Liver (tissue), 8 donors: ENCODE measurements at regions not wholly inside any gene's neighbourhood (a gene's known extent, or its start where the extent isn't known, plus 50 kb on each side); places are given as distances from the start of the nearest gene placed in this dataset.

Experiments
- DNase-seq: peaks from one replicate; pipeline ENCODE4 v3.0.0-alpha.2; 2017; ENCODE audit warnings: low spot score
- H3K27ac ChIP-seq, 2 donors: one replicate each; pipeline ENCODE4 v1.7.0; 2013; ENCODE audit warnings: inconsistent platforms in 2 of 2, low read length in 2 of 2, control low read depth in 1 of 2, low read depth in 1 of 2, mild to moderate bottlenecking in 1 of 2
- H3K27me3 ChIP-seq, 4 donors: one replicate each; pipeline versions ENCODE4 v1.6.1 to v1.7.0; 2013; ENCODE audit warnings: low read length in 3 of 4, inconsistent platforms in 1 of 4, mild to moderate bottlenecking in 1 of 4, moderate library complexity in 1 of 4; ENCODE audit not compliant: control insufficient read depth in 4 of 4, insufficient read depth in 4 of 4
- H3K36me3 ChIP-seq, 4 donors: one replicate each; pipeline versions ENCODE4 v1.6.1 to v1.7.0; 2013; ENCODE audit warnings: low read length in 3 of 4, mild to moderate bottlenecking in 3 of 4, low read depth in 1 of 4, moderate library complexity in 1 of 4; ENCODE audit not compliant: control insufficient read depth in 4 of 4, insufficient read depth in 3 of 4
- H3K4me1 ChIP-seq, 4 donors: one replicate each; pipeline versions ENCODE4 v1.6.1 to v1.7.0; 2013; ENCODE audit warnings: low read length in 3 of 4, mild to moderate bottlenecking in 3 of 4, moderate library complexity in 1 of 4; ENCODE audit not compliant: control insufficient read depth in 4 of 4, insufficient read depth in 4 of 4
- H3K4me3 ChIP-seq, 3 donors: one replicate each; pipeline versions ENCODE4 v1.6.1 to v1.7.0; 2013; ENCODE audit warnings: low read length in 3 of 3, control low read depth in 1 of 3, low read depth in 1 of 3, mild to moderate bottlenecking in 1 of 3
- H3K9ac ChIP-seq, 2 donors: one replicate each; pipeline ENCODE4 v1.7.0; 2013; ENCODE audit warnings: low read length in 2 of 2, mild to moderate bottlenecking in 2 of 2, moderate library complexity in 2 of 2, control low read depth in 1 of 2, low read depth in 1 of 2
- H3K9me3 ChIP-seq, 4 donors: one replicate each; pipeline versions ENCODE4 v1.6.1 to v1.7.0; 2013; ENCODE audit warnings: low read length in 3 of 4; ENCODE audit not compliant: control insufficient read depth in 4 of 4
- ATF3 ChIP-seq: IDR thresholded peaks from 2 replicates; pipeline ENCODE4 v1.6.1; 2016; ENCODE audit warnings: antibody characterized with exemption
- CTCF ChIP-seq: fragments of 150-350 bp; IDR thresholded peaks from 2 replicates; pipeline ENCODE4 v1.5.1; 2017; ENCODE audit warnings: improper control_type of control experiment, low read depth, low read length; ENCODE audit not compliant: missing input control
- EGR1 ChIP-seq, 2 donors: IDR thresholded peaks; 2 replicates each; pipeline ENCODE4 v1.6.1; 2016 to 2018; ENCODE audit warnings: antibody characterized with exemption in 2 of 2, low read depth in 2 of 2
- GABPA ChIP-seq, 2 donors: IDR thresholded peaks in 1 of 2; conservative IDR thresholded peaks in 1 of 2; 2 replicates each; pipeline ENCODE4 v1.6.1; 2016; ENCODE audit warnings: antibody characterized with exemption in 2 of 2, mild to moderate bottlenecking in 1 of 2, moderate library complexity in 1 of 2
- HNF4A ChIP-seq, 2 donors: conservative IDR thresholded peaks; 2 replicates each; pipeline ENCODE4 v1.6.1; 2016; ENCODE audit warnings: antibody characterized with exemption in 2 of 2, mild to moderate bottlenecking in 2 of 2
- HNF4G ChIP-seq: IDR thresholded peaks from 2 replicates; pipeline ENCODE4 v1.6.1; 2016; ENCODE audit warnings: antibody characterized with exemption
- RAD21 ChIP-seq, 2 donors: IDR thresholded peaks; 2 replicates each; pipeline ENCODE4 v1.6.1; 2016; ENCODE audit warnings: antibody characterized with exemption in 2 of 2, mild to moderate bottlenecking in 2 of 2
- RXRA ChIP-seq, 2 donors: IDR thresholded peaks; 2 replicates each; pipeline ENCODE4 v1.6.1; 2017 to 2018; ENCODE audit warnings: antibody characterized with exemption in 2 of 2, mild to moderate bottlenecking in 1 of 2
- TAF1 ChIP-seq: conservative IDR thresholded peaks from 2 replicates; pipeline ENCODE4 v1.6.1; 2016; ENCODE audit warnings: antibody characterized with exemption, mild to moderate bottlenecking
- YY1 ChIP-seq: IDR thresholded peaks from 2 replicates; pipeline ENCODE4 v1.6.1; 2016; ENCODE audit warnings: antibody characterized with exemption, mild to moderate bottlenecking
- ZBTB33 ChIP-seq: IDR thresholded peaks from 2 replicates; pipeline ENCODE4 v1.6.1; 2016; ENCODE audit warnings: antibody characterized with exemption
- WGBS: extraction: QIAGEN DNeasy Blood & Tissue Kit; methylation state at CpG from one replicate; pipeline ENCODE4 v1.1.7; 2013; 5-methylcytosine and 5-hydroxymethylcytosine counted together
- TF ChIP-seq, protein P1 (sequence below): IDR thresholded peaks from 2 replicates; pipeline ENCODE4 v1.6.1; 2016; ENCODE audit warnings: antibody characterized with exemption, mild to moderate bottlenecking
- TF ChIP-seq, protein P2 (sequence below): IDR thresholded peaks from 2 replicates; pipeline ENCODE4 v1.6.1; 2016; ENCODE audit warnings: antibody characterized with exemption
- donor health status: healthy.
- donor health status: healthy.
- donor health status: healthy.
- donor health status: healthy.
- donor health status: healthy.

DNA sequence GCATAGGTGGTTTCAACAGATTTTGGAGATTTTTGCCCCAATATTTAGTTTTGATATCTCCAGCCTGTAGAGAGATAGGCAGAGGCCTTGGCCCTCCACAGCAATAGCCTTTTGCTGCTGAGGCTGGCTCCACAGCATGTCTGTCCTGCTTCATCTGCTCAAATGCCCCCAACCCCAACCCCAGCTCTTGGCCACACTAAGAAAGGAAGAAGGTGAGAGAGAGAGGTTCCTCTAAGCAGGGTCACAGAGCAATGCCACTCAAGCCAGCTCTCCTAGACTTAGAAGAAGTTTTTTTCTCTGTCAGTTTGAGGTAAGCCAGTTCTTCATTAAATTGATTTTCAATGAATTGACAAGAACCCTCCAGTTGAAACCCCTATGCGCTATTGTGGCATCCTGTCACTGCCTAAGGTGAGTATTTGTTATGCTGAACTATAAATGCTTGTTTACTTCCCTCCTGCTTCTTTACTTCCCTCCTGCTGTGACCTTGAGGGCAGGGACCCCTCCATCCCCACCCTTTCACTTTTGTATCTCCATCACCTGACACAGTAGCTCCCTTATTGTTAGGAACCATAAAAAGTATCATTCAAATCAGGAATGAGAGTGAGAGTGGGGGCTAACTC lies 366.2 kb upstream of the CNR1 start:
- Histone ChIP-seq H3K27ac (no peak overlapping the region), H3K4me1 (no peaks in the 10 kb centered on the region), H3K9me3 (no peaks in the 10 kb centered on the region), H3K36me3 (no peaks in the 10 kb centered on the region), H3K27me3 (peaks cover 0 to 4% (median 0%) of the 10 kb centered on the region in 4 donors), H3K9ac (no peak overlapping the region), H3K4me3 (no peak overlapping the region)
- TF ChIP-seq YY1 (no peak), CTCF (no peak), ZBTB33 (no peak), RAD21 (IDR thresholded peaks at IDR 0.05) (no peak), TAF1 (no peak), EGR1 (IDR thresholded peaks at IDR 0.05; ENCODE audit: low read depth in 2 of 2) (no peak), ATF3 (no peak), GABPA (IDR thresholded peaks at IDR 0.05 in 1 of 2, conservative IDR thresholded peaks at IDR 0.05 in 1 of 2) (no peak)
- TF ChIP-seq, protein P1, sequence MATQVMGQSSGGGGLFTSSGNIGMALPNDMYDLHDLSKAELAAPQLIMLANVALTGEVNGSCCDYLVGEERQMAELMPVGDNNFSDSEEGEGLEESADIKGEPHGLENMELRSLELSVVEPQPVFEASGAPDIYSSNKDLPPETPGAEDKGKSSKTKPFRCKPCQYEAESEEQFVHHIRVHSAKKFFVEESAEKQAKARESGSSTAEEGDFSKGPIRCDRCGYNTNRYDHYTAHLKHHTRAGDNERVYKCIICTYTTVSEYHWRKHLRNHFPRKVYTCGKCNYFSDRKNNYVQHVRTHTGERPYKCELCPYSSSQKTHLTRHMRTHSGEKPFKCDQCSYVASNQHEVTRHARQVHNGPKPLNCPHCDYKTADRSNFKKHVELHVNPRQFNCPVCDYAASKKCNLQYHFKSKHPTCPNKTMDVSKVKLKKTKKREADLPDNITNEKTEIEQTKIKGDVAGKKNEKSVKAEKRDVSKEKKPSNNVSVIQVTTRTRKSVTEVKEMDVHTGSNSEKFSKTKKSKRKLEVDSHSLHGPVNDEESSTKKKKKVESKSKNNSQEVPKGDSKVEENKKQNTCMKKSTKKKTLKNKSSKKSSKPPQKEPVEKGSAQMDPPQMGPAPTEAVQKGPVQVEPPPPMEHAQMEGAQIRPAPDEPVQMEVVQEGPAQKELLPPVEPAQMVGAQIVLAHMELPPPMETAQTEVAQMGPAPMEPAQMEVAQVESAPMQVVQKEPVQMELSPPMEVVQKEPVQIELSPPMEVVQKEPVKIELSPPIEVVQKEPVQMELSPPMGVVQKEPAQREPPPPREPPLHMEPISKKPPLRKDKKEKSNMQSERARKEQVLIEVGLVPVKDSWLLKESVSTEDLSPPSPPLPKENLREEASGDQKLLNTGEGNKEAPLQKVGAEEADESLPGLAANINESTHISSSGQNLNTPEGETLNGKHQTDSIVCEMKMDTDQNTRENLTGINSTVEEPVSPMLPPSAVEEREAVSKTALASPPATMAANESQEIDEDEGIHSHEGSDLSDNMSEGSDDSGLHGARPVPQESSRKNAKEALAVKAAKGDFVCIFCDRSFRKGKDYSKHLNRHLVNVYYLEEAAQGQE = no peak
- DNase-seq = no peak
- WGBS = 94% methylated on average over 1 of the region's 1 CpG

DNA sequence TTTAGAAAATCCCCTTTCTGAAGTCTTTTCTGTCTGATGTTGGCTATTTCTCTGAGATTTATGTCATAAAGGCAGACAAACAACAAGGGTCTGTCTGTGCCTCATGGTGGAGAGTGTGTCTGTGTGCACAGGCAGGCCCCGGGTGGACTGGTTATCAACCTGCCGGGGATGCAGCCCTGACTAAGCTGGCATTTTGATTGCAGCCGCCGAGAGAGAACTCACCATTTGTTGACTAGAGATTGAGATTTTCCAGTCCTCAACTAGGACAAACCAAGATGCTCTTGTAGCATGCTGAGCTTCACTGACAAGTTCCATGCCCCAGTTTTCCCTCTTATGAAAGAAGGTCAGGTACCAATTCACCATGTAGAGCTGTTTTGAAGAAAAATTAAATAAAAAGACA lies 363.6 kb upstream of the CNR1 start:
- Histone ChIP-seq H3K4me1 (no peaks in the 10 kb centered on the region), H3K9me3 (no peaks in the 10 kb centered on the region), H3K27me3 (peaks cover 0 to 2% (median 0%) of the 10 kb centered on the region in 4 donors), H3K9ac (no peak overlapping the region), H3K4me3 (no peak overlapping the region), H3K27ac (no peak overlapping the region), H3K36me3 (no peaks in the 10 kb centered on the region)
- DNase-seq = no peak
- 78% methylated on average over 4 of the region's 4 CpGs for WGBS
- no peak for TF ChIP-seq RAD21 (IDR thresholded peaks at IDR 0.05)
- TF ChIP-seq HNF4G = no peak
- no peak for TF ChIP-seq HNF4A (conservative IDR thresholded peaks at IDR 0.05)
- no peak for TF ChIP-seq CTCF
- TF ChIP-seq ZBTB33 = no peak
- TF ChIP-seq, protein P1 = no peak
- TF ChIP-seq EGR1 (IDR thresholded peaks at IDR 0.05; ENCODE audit: low read depth in 2 of 2) = no peak
- TF ChIP-seq TAF1 = no peak
- no peak for TF ChIP-seq RXRA (IDR thresholded peaks at IDR 0.05)
- TF ChIP-seq, protein P2, sequence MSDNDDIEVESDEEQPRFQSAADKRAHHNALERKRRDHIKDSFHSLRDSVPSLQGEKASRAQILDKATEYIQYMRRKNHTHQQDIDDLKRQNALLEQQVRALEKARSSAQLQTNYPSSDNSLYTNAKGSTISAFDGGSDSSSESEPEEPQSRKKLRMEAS = no peak
